Adipocyte (in vitro differentiated cells): ENCODE measurements at regions not wholly inside any gene's neighbourhood (a gene's known extent, or its start where the extent isn't known, plus 50 kb on each side); places are given as distances from the start of the nearest gene placed in this dataset.

Source experiments
- DNase-seq: peaks from one replicate; pipeline ENCODE4 v3.0.0-alpha.2; 2015; ENCODE audit warnings: low read depth
- H3K27me3 ChIP-seq: replicated peaks from 2 replicates; pipeline ENCODE4 v1.7.0; 2013; ENCODE audit warnings: mild to moderate bottlenecking, low read length, moderate library complexity; ENCODE audit not compliant: control insufficient read depth, insufficient read depth
- H3K36me3 ChIP-seq: 2 replicates; pipeline ENCODE4 v1.7.0; 2013; ENCODE audit warnings: low read length, mild to moderate bottlenecking, moderate library complexity; ENCODE audit not compliant: control insufficient read depth, insufficient read depth, severe bottlenecking
- H3K4me1 ChIP-seq: 2 replicates; pipeline ENCODE4 v1.7.0; 2013; ENCODE audit warnings: mild to moderate bottlenecking, low read length, moderate library complexity; ENCODE audit not compliant: control insufficient read depth, insufficient read depth
- H3K4me3 ChIP-seq: 2 replicates; pipeline ENCODE4 v1.7.0; 2013; ENCODE audit warnings: mild to moderate bottlenecking, low read length, moderate library complexity
- H3K9ac ChIP-seq: 2 replicates; pipeline ENCODE4 v1.7.0; 2013; ENCODE audit warnings: mild to moderate bottlenecking, low read length, moderate library complexity
- H3K9me3 ChIP-seq: 2 replicates; pipeline ENCODE4 v1.7.0; 2013; ENCODE audit warnings: mild to moderate bottlenecking, low read length, moderate library complexity; ENCODE audit not compliant: control insufficient read depth

- H3K4me1 ChIP-seq: no peaks in the 10 kb centered on the region
- no peaks in the 10 kb centered on the region for H3K36me3 ChIP-seq
- H3K9ac ChIP-seq: no peak overlapping the region
- H3K4me3 ChIP-seq: no peak overlapping the region
- H3K9me3 ChIP-seq: no peaks in the 10 kb centered on the region
- H3K27me3 ChIP-seq: peaks cover 5% of the 10 kb centered on the region
- no peak for DNase-seq
These were observed 189.0 kb downstream of the GALNT1 start for GRCh38 chr18:35770376-35771014.

DNA sequence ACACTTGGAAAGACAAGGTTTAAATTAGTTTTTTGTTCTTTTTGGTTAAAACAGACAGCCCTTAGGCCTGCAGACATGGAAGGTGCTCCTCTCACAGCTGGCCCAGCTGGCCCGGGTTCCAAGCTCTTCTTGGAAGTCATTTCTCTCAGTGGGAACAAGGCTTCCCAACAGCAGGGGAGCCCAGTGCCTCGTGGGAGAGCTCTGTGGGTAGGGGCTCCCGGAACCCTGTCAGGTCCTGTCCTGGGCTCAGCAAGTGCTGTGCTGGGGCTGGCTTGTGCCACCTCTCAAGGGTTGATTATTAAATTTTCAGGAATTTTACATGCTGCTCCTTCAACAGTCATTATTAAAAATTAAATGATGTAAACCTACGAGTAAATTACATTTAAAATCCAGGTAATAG is 189.6 kb downstream of the GALNT1 start:
- Histone ChIP-seq H3K27me3 (peaks cover 5% of the 10 kb centered on the region), H3K4me3 (no peak overlapping the region), H3K36me3 (no peaks in the 10 kb centered on the region), H3K9me3 (no peaks in the 10 kb centered on the region), H3K9ac (no peak overlapping the region), H3K4me1 (no peaks in the 10 kb centered on the region)
- no peak for DNase-seq

GRCh38 chr18:35775887-35776286 is 194.3 kb downstream of the GALNT1 start:
- peaks cover 5% of the 10 kb centered on the region for H3K27me3 ChIP-seq
- DNase-seq: peak; percentile 13

GRCh38 chr18:35776473-35776872 is 194.9 kb downstream of the GALNT1 start:
- no peaks in the 10 kb centered on the region for H3K4me1 ChIP-seq
- H3K9ac ChIP-seq: no peak overlapping the region
- no peak overlapping the region for H3K4me3 ChIP-seq
- no peaks in the 10 kb centered on the region for H3K9me3 ChIP-seq
- H3K27me3 ChIP-seq: peaks cover 11% of the 10 kb centered on the region
- no peak for DNase-seq
- H3K36me3 ChIP-seq: no peaks in the 10 kb centered on the region

More at GRCh38 chr18:35775887-35776286, 194.3 kb downstream of the GALNT1 start:
- Histone ChIP-seq H3K9me3 (no peaks in the 10 kb centered on the region), H3K36me3 (no peaks in the 10 kb centered on the region), H3K9ac (no peak overlapping the region), H3K4me1 (no peaks in the 10 kb centered on the region), H3K4me3 (no peak overlapping the region)

DNA sequence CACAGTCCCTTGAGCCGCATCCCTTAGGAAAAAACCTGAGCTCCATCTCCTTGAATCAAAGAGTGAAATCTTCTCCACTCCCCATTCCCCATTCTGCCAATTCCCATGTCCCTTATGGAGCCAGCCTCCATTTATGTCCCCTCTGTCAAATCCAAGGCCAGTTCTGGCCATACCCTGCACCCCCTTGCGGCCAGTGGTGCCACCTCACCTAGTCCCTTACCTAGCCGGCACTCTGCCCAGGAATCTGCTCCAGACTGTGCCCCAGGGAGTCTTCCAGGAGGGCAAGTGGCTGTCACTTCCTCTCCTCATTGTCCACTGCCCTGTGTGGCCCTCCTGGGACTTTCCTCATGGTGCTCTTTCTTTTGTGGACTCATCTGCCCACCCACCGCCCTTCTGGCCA is 195.4 kb upstream of the RMP24 start:
- no peak overlapping the region for H3K9ac ChIP-seq
- H3K4me3 ChIP-seq: no peak overlapping the region
- no peaks in the 10 kb centered on the region for H3K4me1 ChIP-seq
- no peak for DNase-seq
- no peaks in the 10 kb centered on the region for H3K9me3 ChIP-seq
- peaks cover 11% of the 10 kb centered on the region for H3K27me3 ChIP-seq
- H3K36me3 ChIP-seq: no peaks in the 10 kb centered on the region

DNA sequence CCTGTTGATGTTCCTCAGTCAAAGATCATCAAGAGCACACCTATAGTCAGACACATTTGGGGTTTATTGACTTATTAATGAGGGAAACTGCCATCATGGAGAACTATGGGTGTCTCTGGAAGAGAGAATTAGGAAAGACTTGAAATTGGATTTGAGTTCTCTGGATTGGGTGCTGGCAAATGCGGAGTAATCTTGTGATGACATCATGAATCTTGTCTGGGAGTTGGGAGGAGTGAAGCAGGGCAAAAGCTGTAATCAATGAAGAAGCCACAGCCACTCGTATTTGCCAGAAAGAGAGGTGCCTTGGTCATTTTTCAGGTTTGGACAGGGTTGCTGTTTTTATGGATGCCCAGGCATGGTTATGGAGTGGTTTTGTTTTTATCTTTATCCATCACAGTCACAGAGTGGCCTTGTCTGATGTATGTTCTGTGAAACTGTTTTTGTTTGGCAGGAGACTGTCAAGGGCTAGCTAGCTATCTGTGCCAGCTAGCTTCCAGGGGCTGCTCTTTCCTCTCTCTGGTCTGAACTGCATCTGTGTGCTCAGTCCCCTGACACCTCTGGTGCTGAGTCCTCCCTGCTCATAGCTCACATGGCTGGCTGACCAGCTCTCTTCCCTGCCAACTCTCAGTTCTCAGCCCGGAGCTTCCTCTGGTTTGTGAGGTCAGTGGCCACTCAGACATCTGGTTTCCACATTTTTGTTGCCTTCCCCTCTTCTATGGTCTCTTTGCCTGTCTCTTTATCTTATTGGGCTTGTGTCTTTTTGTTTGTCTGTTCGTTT is 193.4 kb upstream of the RMP24 start:
- H3K27me3 ChIP-seq: peaks cover 6% of the 10 kb centered on the region

DNA sequence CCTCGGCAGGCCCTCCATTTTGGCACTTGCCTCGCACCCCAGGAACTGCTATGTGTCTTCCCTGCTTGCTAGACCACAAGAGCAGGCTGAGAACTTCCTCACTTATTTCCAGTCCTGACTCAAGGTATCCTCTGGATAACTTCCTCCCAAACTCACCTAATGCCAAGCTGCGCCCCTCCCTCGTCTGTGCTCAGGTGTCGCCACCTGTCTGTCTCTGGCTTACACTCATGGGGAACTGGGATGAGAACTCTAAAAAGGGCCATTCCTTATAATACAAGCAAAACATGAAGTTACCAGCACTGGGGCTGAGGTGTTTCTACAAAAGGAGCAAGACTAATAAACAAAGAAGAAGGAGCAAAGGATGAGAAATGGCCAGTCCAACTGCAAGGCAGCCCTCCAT is 191.5 kb upstream of the RMP24 start:
- H3K27me3 ChIP-seq: peaks cover 10% of the 10 kb centered on the region

More for the DNA sequence above, 193.4 kb upstream of the RMP24 start:
- Histone ChIP-seq H3K4me3 (no peak overlapping the region), H3K9me3 (no peaks in the 10 kb centered on the region), H3K36me3 (no peaks in the 10 kb centered on the region), H3K4me1 (no peaks in the 10 kb centered on the region), H3K9ac (no peak overlapping the region)
- no peak for DNase-seq

GRCh38 chr18:35782926-35783325 is 189.6 kb upstream of the RMP24 start:
- Histone ChIP-seq H3K27me3 (peaks cover 10% of the 10 kb centered on the region), H3K9me3 (no peaks in the 10 kb centered on the region), H3K4me3 (no peak overlapping the region), H3K4me1 (no peaks in the 10 kb centered on the region), H3K36me3 (no peaks in the 10 kb centered on the region), H3K9ac (no peak overlapping the region)
- DNase-seq: no peak

More for the DNA sequence above, 191.5 kb upstream of the RMP24 start:
- Histone ChIP-seq H3K9me3 (no peaks in the 10 kb centered on the region), H3K36me3 (no peaks in the 10 kb centered on the region), H3K4me3 (no peak overlapping the region), H3K9ac (no peak overlapping the region), H3K4me1 (no peaks in the 10 kb centered on the region)
- no peak for DNase-seq

GRCh38 chr18:35786365-35787042 is 186.0 kb upstream of the RMP24 start:
- Histone ChIP-seq H3K4me1 (no peaks in the 10 kb centered on the region), H3K9me3 (no peaks in the 10 kb centered on the region), H3K27me3 (peaks cover 4% of the 10 kb centered on the region), H3K4me3 (no peak overlapping the region), H3K36me3 (no peaks in the 10 kb centered on the region), H3K9ac (no peak overlapping the region)
- no peak for DNase-seq

- DNase-seq: no peak
- peaks cover 4% of the 10 kb centered on the region for H3K27me3 ChIP-seq
- no peaks in the 10 kb centered on the region for H3K4me1 ChIP-seq
- H3K36me3 ChIP-seq: no peaks in the 10 kb centered on the region
- H3K9ac ChIP-seq: no peak overlapping the region
- no peaks in the 10 kb centered on the region for H3K9me3 ChIP-seq
- no peak overlapping the region for H3K4me3 ChIP-seq
These were observed 182.9 kb upstream of the RMP24 start for GRCh38 chr18:35789543-35789942.

GRCh38 chr18:35797948-35798347 is 174.5 kb upstream of the RMP24 start:
- no peak overlapping the region for H3K4me3 ChIP-seq
- no peaks in the 10 kb centered on the region for H3K27me3 ChIP-seq
- no peak overlapping the region for H3K9ac ChIP-seq
- H3K4me1 ChIP-seq: no peaks in the 10 kb centered on the region
- DNase-seq: no peak
- no peaks in the 10 kb centered on the region for H3K9me3 ChIP-seq
- H3K36me3 ChIP-seq: no peaks in the 10 kb centered on the region
